GM12878 (cell line): ENCODE measurements at regions not wholly inside any gene's neighbourhood (a gene's known extent, or its start where the extent isn't known, plus 50 kb on each side); places are given as distances from the start of the nearest gene placed in this dataset.

ENCODE experiments used
- ATAC-seq: fragments of 200-7000 bp; cut with Tn5 transposase; 3 replicates; pipeline ENCODE4 v1.9.1; 2020; ENCODE audit warnings: mild to moderate bottlenecking, moderate library complexity
- BruUV-seq: library from RNA; stranded (reverse); fragments of 400-500 nt; replicated peaks from 2 replicates; lab custom pipeline; 2021; lab: Mats Ljungman, UMichigan
- CTCF ChIA-PET: fragments of 300-600 bp; sonication (Branson Sonifier 250); formaldehyde crosslinking; extraction: SDS; loops from one replicate; lab custom pipeline; 2021; ENCODE audit warnings: inconsistent platforms; lab: Yijun Ruan, JAX
- POLR2A ChIA-PET: fragments of 350-600 bp; formaldehyde crosslinking; extraction: SDS; loops from one replicate; lab custom pipeline; 2021; ENCODE audit warnings: inconsistent platforms; lab: Charles Lee
- RAD21 ChIA-PET: fragments of 300-600 bp; sonication (Branson Sonifier 250); formaldehyde crosslinking; loops from one replicate; lab custom pipeline; 2023; ENCODE audit warnings: antibody characterized with exemption; ENCODE audit not compliant: unreplicated experiment; lab: Charles Lee
- SMC1A ChIA-PET: fragments of 300-600 bp; sonication (Branson Sonifier 250); formaldehyde crosslinking; loops from one replicate; lab custom pipeline; 2023; ENCODE audit not compliant: unreplicated experiment, uncharacterized antibody; lab: Charles Lee
- DNase-seq: peaks from one replicate; pipeline ENCODE4 v3.0.0-alpha.2; 2011; ENCODE audit warnings: low read depth, low spot score
- FAIRE-seq: peaks from 3 replicates; lab custom pipeline; 2011; peaks lifted over from hg19 to GRCh38; lab: Jason Lieb, UNC
- H2AFZ ChIP-seq: 2 replicates; pipeline ENCODE4 v1.6.0; 2011; ENCODE audit warnings: low read depth, low read length, control low read depth; ENCODE audit not compliant: control insufficient read depth
- H3K27ac ChIP-seq: 2 replicates; pipeline ENCODE4 v1.5.1; 2011; ENCODE audit warnings: control low read depth; ENCODE audit not compliant: control insufficient read depth, insufficient read depth
- H3K27me3 ChIP-seq, 2 experiments: replicated peaks in 1 of 2; 2 replicates each; pipeline versions ENCODE4 v1.6.0 to v1.6.1; 2011; ENCODE audit warnings: low read length in 1 of 2; ENCODE audit not compliant: control insufficient read depth in 2 of 2, insufficient read depth in 2 of 2
- H3K36me3 ChIP-seq, 2 experiments: 2 replicates each; pipeline ENCODE4 v1.5.1; 2011; ENCODE audit warnings: low read length in 1 of 2; ENCODE audit not compliant: control insufficient read depth in 2 of 2, insufficient read depth in 2 of 2
- H3K4me1 ChIP-seq: 2 replicates; pipeline ENCODE4 v1.6.1; 2011; ENCODE audit warnings: mild to moderate bottlenecking, low read length, moderate library complexity, mixed read lengths; ENCODE audit not compliant: control insufficient read depth, insufficient read depth
- H3K4me2 ChIP-seq: 2 replicates; pipeline ENCODE4 v1.6.0; 2011; ENCODE audit warnings: control low read depth; ENCODE audit not compliant: control insufficient read depth, insufficient read depth
- H3K4me3 ChIP-seq: fragments of 200-600 bp; sonication (generic); 2 replicates; pipeline ENCODE4 v1.5.1; 2016
- H3K79me2 ChIP-seq: 2 replicates; pipeline ENCODE4 v1.6.0; 2011; ENCODE audit warnings: low read length; ENCODE audit not compliant: control insufficient read depth, insufficient read depth
- H3K9ac ChIP-seq: 2 replicates; pipeline ENCODE4 v1.8.0; 2011; ENCODE audit warnings: low read length, control low read depth, mixed read lengths; ENCODE audit not compliant: control insufficient read depth, insufficient read depth
- H3K9me3 ChIP-seq: replicated peaks from 3 replicates; pipeline ENCODE4 v1.5.1; 2011; ENCODE audit warnings: mild to moderate bottlenecking, low read length; ENCODE audit not compliant: control insufficient read depth, insufficient read depth
- H4K20me1 ChIP-seq: 2 replicates; pipeline ENCODE4 v1.6.0; 2011; ENCODE audit not compliant: control insufficient read depth, insufficient read depth
- ASH2L ChIP-seq: fragments of 300-600, 200-600 bp; sonication (generic); IDR thresholded peaks from 2 replicates; pipeline ENCODE4 v1.6.1; 2017; ENCODE audit warnings: low read depth, mild to moderate bottlenecking, borderline replicate concordance
- BCL3 ChIP-seq: IDR thresholded peaks from 2 replicates; pipeline ENCODE4 v1.6.1; 2011; ENCODE audit warnings: borderline replicate concordance, low read depth, mild to moderate bottlenecking, moderate library complexity, low read length; ENCODE audit not compliant: insufficient read depth, poor library complexity, severe bottlenecking
- EGR1 ChIP-seq, 2 experiments: IDR thresholded peaks; 1 replicate in 1 of 2; 2 replicates in 1 of 2; pipeline ENCODE4 v1.6.1; 2011 to 2012; ENCODE audit warnings: low read depth in 2 of 2, low read length in 2 of 2, borderline replicate concordance in 1 of 2, mild to moderate bottlenecking in 1 of 2, moderate library complexity in 1 of 2
- IRF4 ChIP-seq: IDR thresholded peaks from 2 replicates; pipeline ENCODE4 v1.6.1; 2011; ENCODE audit warnings: low read depth, low read length
- KAT2A ChIP-seq: conservative IDR thresholded peaks from 2 replicates; pipeline ENCODE4 v1.6.1; 2011; ENCODE audit warnings: low read depth, low read length; ENCODE audit not compliant: control insufficient read depth
- MYC ChIP-seq: IDR thresholded peaks from 2 replicates; pipeline ENCODE4 v1.6.1; 2011; ENCODE audit warnings: mild to moderate bottlenecking, low read length, moderate library complexity, inconsistent platforms; ENCODE audit not compliant: insufficient read depth, insufficient replicate concordance, insufficient read length, severe bottlenecking
- NKRF ChIP-seq: fragments of 450-650 bp; conservative IDR thresholded peaks from 2 replicates; pipeline ENCODE4 v1.6.1; 2017; ENCODE audit warnings: mild to moderate bottlenecking, moderate library complexity
- POLR2AphosphoS5 ChIP-seq: IDR thresholded peaks from 2 replicates; pipeline ENCODE4 v1.6.1; 2011; ENCODE audit warnings: mild to moderate bottlenecking, low read length, inconsistent platforms
- RAD21 ChIP-seq: IDR thresholded peaks from 2 replicates; pipeline ENCODE4 v1.6.1; 2011; ENCODE audit warnings: mild to moderate bottlenecking, low read depth, low read length, moderate library complexity; ENCODE audit not compliant: insufficient read depth
- RELB ChIP-seq: fragments of 450-650 bp; IDR thresholded peaks from 2 replicates; pipeline ENCODE4 v1.6.1; 2017; ENCODE audit warnings: low read depth, mild to moderate bottlenecking, moderate library complexity
- SMAD5 ChIP-seq: IDR thresholded peaks from 2 replicates; pipeline ENCODE4 v1.6.1; 2016; ENCODE audit warnings: antibody characterized with exemption, low read depth
- SUZ12 ChIP-seq: fragments of 200-600 bp; sonication (generic); IDR thresholded peaks from one replicate; pipeline ENCODE4 v1.6.1; 2018; ENCODE audit warnings: antibody characterized with exemption, mild to moderate bottlenecking; ENCODE audit not compliant: unreplicated experiment
- WGBS: methylation state at CpG from one replicate; pipeline ENCODE4 v1.1.6; 2016; ENCODE audit warnings: low lambda C conversion rate; ENCODE audit not compliant: insufficient replicate concordance, insufficient coverage; ENCODE audit errors: missing lambda C conversion rate; 5-methylcytosine and 5-hydroxymethylcytosine counted together
- in situ Hi-C: fragments of 300-500 bp; cut with MboI; formaldehyde crosslinking; loops from 9 replicates; pipeline ENCODE4 v1.14.3; 2018; ENCODE audit warnings: mixed read lengths
- intact Hi-C: fragments of 100-400 bp; cut with micrococcal nuclease; formaldehyde crosslinking; loops from one replicate; pipeline ENCODE4 v1.14.2; 2022; ENCODE audit not compliant: unreplicated experiment
- TF ChIP-seq, protein P1 (sequence below): fragments of 450-650 bp; IDR thresholded peaks from 2 replicates; pipeline ENCODE4 v1.6.1; 2018; ENCODE audit warnings: borderline replicate concordance, mild to moderate bottlenecking; ENCODE audit not compliant: partially characterized antibody

DNA sequence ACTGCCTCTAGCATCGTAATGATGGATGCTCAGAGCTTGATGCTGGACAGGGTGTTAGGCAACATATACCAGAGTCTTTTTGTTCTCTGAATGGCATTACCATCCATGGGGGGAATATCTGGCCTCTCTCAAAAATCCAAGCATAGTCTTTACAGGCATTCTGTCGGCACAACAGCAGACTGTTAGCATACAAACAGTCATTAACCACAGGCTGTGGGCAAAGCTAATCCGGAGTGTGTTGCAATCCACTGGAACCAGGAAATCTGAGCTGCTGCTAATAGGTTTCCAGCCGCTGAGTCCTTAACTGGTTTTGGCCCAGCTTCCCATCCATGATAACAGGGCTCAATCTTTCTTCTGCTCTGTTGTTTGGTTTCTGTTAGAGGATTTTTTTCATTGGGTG is 371.9 kb downstream of the HS3ST3B1 start:
- Histone ChIP-seq H3K27ac (no peak overlapping the region), H3K9me3 (no peaks in the 10 kb centered on the region), H3K4me2 (no peak overlapping the region), H3K9ac (no peak overlapping the region), H2AFZ (no peak overlapping the region), H4K20me1 (no peaks in the 10 kb centered on the region), H3K27me3 (no peaks in the 10 kb centered on the region)
- WGBS, result 1% methylated on average over 4 of the region's 4 CpGs
- ATAC-seq, result no peak
- POLR2A ChIA-PET, result no interaction called here
- FAIRE-seq, result no peak
- in situ Hi-C loops (no loop called here), intact Hi-C loops (no loop called here)
- SMC1A ChIA-PET, result interaction anchor here (0.7 kb wide), 1 partner anchor 108 kb away, joined by 4 read pairs; no protein-coding TSS in a partner anchor
- DNase-seq, result no peak
- no TSS peak for BruUV-seq
- TF ChIP-seq NKRF, result no peak
- TF ChIP-seq SMAD5, result no peak
- no peak for TF ChIP-seq BCL3
- no peak for TF ChIP-seq RELB
- TF ChIP-seq IRF4, result no peak
- TF ChIP-seq RAD21, result no peak
- TF ChIP-seq SUZ12, result no peak
- no peak for TF ChIP-seq POLR2AphosphoS5
- no peak for TF ChIP-seq KAT2A
- TF ChIP-seq, protein P1, sequence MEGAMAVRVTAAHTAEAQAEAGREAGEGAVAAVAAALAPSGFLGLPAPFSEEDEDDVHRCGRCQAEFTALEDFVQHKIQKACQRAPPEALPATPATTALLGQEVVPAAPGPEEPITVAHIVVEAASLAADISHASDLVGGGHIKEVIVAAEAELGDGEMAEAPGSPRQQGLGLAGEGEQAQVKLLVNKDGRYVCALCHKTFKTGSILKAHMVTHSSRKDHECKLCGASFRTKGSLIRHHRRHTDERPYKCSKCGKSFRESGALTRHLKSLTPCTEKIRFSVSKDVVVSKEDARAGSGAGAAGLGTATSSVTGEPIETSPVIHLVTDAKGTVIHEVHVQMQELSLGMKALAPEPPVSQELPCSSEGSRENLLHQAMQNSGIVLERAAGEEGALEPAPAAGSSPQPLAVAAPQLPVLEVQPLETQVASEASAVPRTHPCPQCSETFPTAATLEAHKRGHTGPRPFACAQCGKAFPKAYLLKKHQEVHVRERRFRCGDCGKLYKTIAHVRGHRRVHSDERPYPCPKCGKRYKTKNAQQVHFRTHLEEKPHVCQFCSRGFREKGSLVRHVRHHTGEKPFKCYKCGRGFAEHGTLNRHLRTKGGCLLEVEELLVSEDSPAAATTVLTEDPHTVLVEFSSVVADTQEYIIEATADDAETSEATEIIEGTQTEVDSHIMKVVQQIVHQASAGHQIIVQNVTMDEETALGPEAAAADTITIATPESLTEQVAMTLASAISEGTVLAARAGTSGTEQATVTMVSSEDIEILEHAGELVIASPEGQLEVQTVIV, result no peak
- no peak for TF ChIP-seq MYC
- no peak for TF ChIP-seq EGR1 (IDR thresholded peaks at IDR 0.05; ENCODE audit: borderline replicate concordance in 1 of 2, low read depth in 2 of 2, low read length in 2 of 2)
- TF ChIP-seq ASH2L, result no peak
- TF ChIP-seq, all 136 proteins: peak for 0
- Histone ChIP-seq H3K4me1 (no peaks in the 10 kb centered on the region), H3K4me3 (no peak overlapping the region), H3K79me2 (no peaks in the 10 kb centered on the region), H3K36me3 (no peaks in the 10 kb centered on the region)
- RAD21 ChIA-PET, result no interaction called here
- CTCF ChIA-PET, result interaction anchor here (0.6 kb wide), 1 partner anchor 149 kb away, joined by 3 read pairs; no protein-coding TSS in a partner anchor
